CD14-positive monocyte (primary cell): ENCODE measurements at regions not wholly inside any gene's neighbourhood (a gene's known extent, or its start where the extent isn't known, plus 50 kb on each side); places are given as distances from the start of the nearest gene placed in this dataset.

ENCODE experiments used
- DNase-seq, 3 donors: peaks; one replicate each; pipeline ENCODE4 v3.0.0-alpha.2; 2011 to 2022
- H2AFZ ChIP-seq: 2 replicates; pipeline ENCODE4 v1.6.0; 2012; ENCODE audit warnings: mild to moderate bottlenecking, low read depth, low read length, inconsistent platforms; ENCODE audit not compliant: insufficient read depth, poor library complexity, severe bottlenecking
- H3K27ac ChIP-seq, 2 donors: 1 replicate in 1 of 2; 2 replicates in 1 of 2; pipeline ENCODE4 v1.5.1; 2012 to 2013; ENCODE audit warnings: low read length in 2 of 2, control low read depth in 1 of 2, inconsistent platforms in 1 of 2, low read depth in 1 of 2, mild to moderate bottlenecking in 1 of 2
- H3K27me3 ChIP-seq, 2 donors: one replicate each; pipeline versions ENCODE4 v1.6.0 to v1.6.1; 2011 to 2013; ENCODE audit warnings: low read length in 2 of 2; ENCODE audit not compliant: control insufficient read depth in 2 of 2, insufficient read depth in 2 of 2
- H3K36me3 ChIP-seq, 2 donors: replicated peaks in 1 of 2; 1 replicate in 1 of 2; 2 replicates in 1 of 2; pipeline versions ENCODE4 v1.5.1 to v1.6.1; 2012 to 2013; ENCODE audit warnings: low read length in 2 of 2, control low read depth in 1 of 2, inconsistent platforms in 1 of 2, mild to moderate bottlenecking in 1 of 2; ENCODE audit not compliant: insufficient read depth in 2 of 2, control insufficient read depth in 1 of 2
- H3K4me1 ChIP-seq, 2 donors: 1 replicate in 1 of 2; 2 replicates in 1 of 2; pipeline versions ENCODE4 v1.5.1 to v1.6.1; 2012 to 2013; ENCODE audit warnings: low read length in 2 of 2, control low read depth in 1 of 2, inconsistent platforms in 1 of 2, mild to moderate bottlenecking in 1 of 2, moderate library complexity in 1 of 2; ENCODE audit not compliant: insufficient read depth in 2 of 2, control insufficient read depth in 1 of 2
- H3K4me2 ChIP-seq: replicated peaks from 2 replicates; pipeline ENCODE3; 2012; ENCODE audit warnings: low read length, moderate library complexity, mild to moderate bottlenecking; ENCODE audit not compliant: poor library complexity, severe bottlenecking; ENCODE audit errors: extremely low read depth
- H3K4me3 ChIP-seq, 3 experiments: fragments of 200-600 bp in 1 of 3; sonication (generic) in 1 of 3; replicated peaks in 1 of 3; 1 replicate in 2 of 3; 2 replicates in 1 of 3; pipeline ENCODE4 v1.5.1; 2011 to 2013; ENCODE audit warnings: low read length in 3 of 3, mild to moderate bottlenecking in 3 of 3, control low read depth in 2 of 3, low read depth in 2 of 3, inconsistent platforms in 1 of 3, moderate library complexity in 1 of 3
- H3K79me2 ChIP-seq: 2 replicates; pipeline ENCODE4 v1.6.0; 2012; ENCODE audit warnings: mild to moderate bottlenecking, control low read depth, inconsistent platforms, low read length, moderate library complexity; ENCODE audit not compliant: insufficient read depth
- H3K9ac ChIP-seq: 2 replicates; pipeline ENCODE4 v1.6.0; 2017; ENCODE audit warnings: low read length, mild to moderate bottlenecking; ENCODE audit not compliant: insufficient read depth, poor library complexity, severe bottlenecking
- H3K9me3 ChIP-seq, 2 donors: replicated peaks in 1 of 2; 1 replicate in 1 of 2; 2 replicates in 1 of 2; pipeline versions ENCODE4 v1.5.1 to v1.6.1; 2012 to 2013; ENCODE audit warnings: low read length in 2 of 2, control low read depth in 1 of 2; ENCODE audit not compliant: control insufficient read depth in 1 of 2, insufficient read depth in 1 of 2
- H4K20me1 ChIP-seq: 2 replicates; pipeline ENCODE4 v1.6.0; 2012; ENCODE audit warnings: mild to moderate bottlenecking, low read length, control low read depth, moderate library complexity; ENCODE audit not compliant: insufficient read depth
- H3K27ac Mint-ChIP-seq, 7 donors: one replicate each; pipeline ENCODE4 v1.8.0; 2020; ENCODE audit warnings: mild to moderate bottlenecking in 7 of 7, mixed read lengths in 7 of 7, moderate library complexity in 6 of 7, inconsistent platforms in 2 of 7
- H3K27me3 Mint-ChIP-seq, 3 donors: one replicate each; pipeline ENCODE4 v1.8.0; 2021 to 2022; ENCODE audit warnings: low read depth in 3 of 3, mild to moderate bottlenecking in 3 of 3, mixed read lengths in 3 of 3, moderate library complexity in 3 of 3, inconsistent platforms in 1 of 3
- H3K36me3 Mint-ChIP-seq, 2 donors: one replicate each; pipeline ENCODE4 v1.8.0; 2020; ENCODE audit warnings: mixed read lengths in 2 of 2, inconsistent platforms in 1 of 2, mild to moderate bottlenecking in 1 of 2
- H3K4me1 Mint-ChIP-seq: one replicate; pipeline ENCODE4 v1.8.0; 2020; ENCODE audit warnings: mild to moderate bottlenecking, mixed read lengths
- H3K4me3 Mint-ChIP-seq, 2 donors: one replicate each; pipeline ENCODE4 v1.8.0; 2020; ENCODE audit warnings: mild to moderate bottlenecking in 2 of 2, mixed read lengths in 2 of 2, moderate library complexity in 1 of 2
- H3K9me3 Mint-ChIP-seq, 7 donors: one replicate each; pipeline ENCODE4 v1.8.0; 2020 to 2022; ENCODE audit warnings: mixed read lengths in 7 of 7, mild to moderate bottlenecking in 6 of 7, moderate library complexity in 6 of 7, inconsistent platforms in 2 of 7
- WGBS: methylation state at CpG from one replicate; pipeline ENCODE4 v1.1.5; 2013; ENCODE audit warnings: missing lambda C conversion rate; ENCODE audit not compliant: insufficient coverage; 5-methylcytosine and 5-hydroxymethylcytosine counted together
- intact Hi-C, 2 donors: fragments of 100-400 bp; cut with micrococcal nuclease; formaldehyde crosslinking; loops; one replicate each; pipeline versions ENCODE4 v1.15.0 to v1.15.1; 2023
- TF ChIP-seq, protein P1 (sequence below): fragments of 200-600 bp; IDR thresholded peaks from one replicate; pipeline ENCODE4 v1.8.0; 2022; ENCODE audit warnings: antibody characterized with exemption, mild to moderate bottlenecking

- Mint-ChIP-seq H3K27me3 (peaks cover 3 to 5% (median 4%) of the 10 kb centered on the region in 3 donors), H3K4me3 (no peak overlapping the region), H3K36me3 (no peaks in the 10 kb centered on the region), H3K4me1 (no peaks in the 10 kb centered on the region), H3K27ac (no peak overlapping the region), H3K9me3 (peaks cover 0 to 3% (median 0%) of the 10 kb centered on the region in 7 donors)
- Histone ChIP-seq H3K4me2 (no peak overlapping the region), H3K4me3 (no peak overlapping the region), H3K4me1 (no peaks in the 10 kb centered on the region), H3K79me2 (no peaks in the 10 kb centered on the region), H2AFZ (no peak overlapping the region), H3K27ac (no peak overlapping the region), H3K9me3 (no peaks in the 10 kb centered on the region), H4K20me1 (no peaks in the 10 kb centered on the region), H3K27me3 (no peaks in the 10 kb centered on the region), H3K9ac (no peak overlapping the region), H3K36me3 (no peaks in the 10 kb centered on the region)
- intact Hi-C loops: no loop called here
- no peak for DNase-seq
- WGBS: no CpG with 5 or more reads among the region's 3 CpGs
- TF ChIP-seq, protein P1, sequence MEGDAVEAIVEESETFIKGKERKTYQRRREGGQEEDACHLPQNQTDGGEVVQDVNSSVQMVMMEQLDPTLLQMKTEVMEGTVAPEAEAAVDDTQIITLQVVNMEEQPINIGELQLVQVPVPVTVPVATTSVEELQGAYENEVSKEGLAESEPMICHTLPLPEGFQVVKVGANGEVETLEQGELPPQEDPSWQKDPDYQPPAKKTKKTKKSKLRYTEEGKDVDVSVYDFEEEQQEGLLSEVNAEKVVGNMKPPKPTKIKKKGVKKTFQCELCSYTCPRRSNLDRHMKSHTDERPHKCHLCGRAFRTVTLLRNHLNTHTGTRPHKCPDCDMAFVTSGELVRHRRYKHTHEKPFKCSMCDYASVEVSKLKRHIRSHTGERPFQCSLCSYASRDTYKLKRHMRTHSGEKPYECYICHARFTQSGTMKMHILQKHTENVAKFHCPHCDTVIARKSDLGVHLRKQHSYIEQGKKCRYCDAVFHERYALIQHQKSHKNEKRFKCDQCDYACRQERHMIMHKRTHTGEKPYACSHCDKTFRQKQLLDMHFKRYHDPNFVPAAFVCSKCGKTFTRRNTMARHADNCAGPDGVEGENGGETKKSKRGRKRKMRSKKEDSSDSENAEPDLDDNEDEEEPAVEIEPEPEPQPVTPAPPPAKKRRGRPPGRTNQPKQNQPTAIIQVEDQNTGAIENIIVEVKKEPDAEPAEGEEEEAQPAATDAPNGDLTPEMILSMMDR: no peak
Measured at GRCh38 chr2:129074298-129074920, 755.7 kb upstream of the HS6ST1 start.

DNA sequence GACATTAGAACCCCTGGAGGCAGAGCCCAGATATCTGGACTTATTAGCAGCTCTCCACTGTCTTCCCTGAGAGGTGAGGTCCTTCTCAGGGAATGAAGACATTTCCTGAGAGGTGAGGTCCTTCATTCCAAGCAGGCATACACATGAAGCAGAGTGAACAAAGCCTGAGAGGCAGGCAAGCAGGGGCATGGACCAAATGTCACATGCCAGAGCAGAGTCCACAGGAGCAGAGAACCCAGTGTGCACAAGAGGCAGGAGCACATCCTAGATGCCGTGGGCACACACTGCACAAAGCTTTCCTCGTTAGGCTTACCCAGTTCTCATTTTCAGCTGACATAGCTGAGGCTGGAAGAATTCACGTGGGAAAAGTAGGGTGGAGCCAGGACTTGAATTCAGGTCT is 759.9 kb upstream of the HS6ST1 start:
- Histone ChIP-seq H3K27me3 (no peaks in the 10 kb centered on the region), H4K20me1 (no peaks in the 10 kb centered on the region), H2AFZ (no peak overlapping the region), H3K79me2 (no peaks in the 10 kb centered on the region), H3K9me3 (no peaks in the 10 kb centered on the region), H3K36me3 (no peaks in the 10 kb centered on the region), H3K9ac (no peak overlapping the region), H3K4me2 (no peak overlapping the region), H3K4me1 (no peaks in the 10 kb centered on the region), H3K27ac (no peak overlapping the region), H3K4me3 (no peak overlapping the region)
- TF ChIP-seq, protein P1: no peak
- Mint-ChIP-seq H3K4me1 (no peaks in the 10 kb centered on the region), H3K27ac (no peak overlapping the region), H3K27me3 (peaks cover 2 to 4% (median 3%) of the 10 kb centered on the region in 3 donors), H3K4me3 (no peak overlapping the region), H3K36me3 (no peaks in the 10 kb centered on the region), H3K9me3 (peaks cover 0 to 4% (median 0%) of the 10 kb centered on the region in 7 donors)
- no peak for DNase-seq
- intact Hi-C loops: no loop called here
- WGBS: 100% methylated on average over 3 of the region's 3 CpGs
